Mucosa of rectum (tissue), 2 donors: ENCODE measurements at regions not wholly inside any gene's neighbourhood (a gene's known extent, or its start where the extent isn't known, plus 50 kb on each side); places are given as distances from the start of the nearest gene placed in this dataset.

Experiments
- H3K27ac ChIP-seq, 2 donors: one replicate each; pipeline ENCODE4 v1.7.0; 2013; ENCODE audit warnings: inconsistent platforms in 2 of 2, low read depth in 2 of 2, low read length in 2 of 2
- H3K27me3 ChIP-seq, 2 donors: one replicate each; pipeline ENCODE4 v1.7.0; 2013; ENCODE audit warnings: low read length in 2 of 2; ENCODE audit not compliant: control insufficient read depth in 2 of 2, insufficient read depth in 2 of 2
- H3K36me3 ChIP-seq, 2 donors: one replicate each; pipeline ENCODE4 v1.7.0; 2013; ENCODE audit warnings: low read length in 2 of 2; ENCODE audit not compliant: control insufficient read depth in 2 of 2, insufficient read depth in 2 of 2
- H3K4me1 ChIP-seq, 2 donors: one replicate each; pipeline ENCODE4 v1.7.0; 2013; ENCODE audit warnings: low read length in 2 of 2, mild to moderate bottlenecking in 1 of 2; ENCODE audit not compliant: control insufficient read depth in 2 of 2, insufficient read depth in 2 of 2
- H3K4me3 ChIP-seq, 2 donors: one replicate each; pipeline ENCODE4 v1.7.0; 2013; ENCODE audit warnings: low read length in 2 of 2
- H3K9ac ChIP-seq, 2 donors: one replicate each; pipeline ENCODE4 v1.7.0; 2013; ENCODE audit warnings: low read length in 2 of 2, low read depth in 1 of 2, mild to moderate bottlenecking in 1 of 2
- H3K9me3 ChIP-seq, 2 donors: one replicate each; pipeline ENCODE4 v1.7.0; 2013; ENCODE audit warnings: low read length in 2 of 2; ENCODE audit not compliant: control insufficient read depth in 2 of 2
- donor health status: healthy.
- donor health status: Normal muscosa, but diverticular disease.

- no peak overlapping the region for H3K9ac ChIP-seq
- H3K4me3 ChIP-seq, result no peak overlapping the region
- peaks cover 2 to 13% of the 10 kb centered on the region in 2 donors for H3K4me1 ChIP-seq
- no peaks in the 10 kb centered on the region for H3K9me3 ChIP-seq
- H3K27ac ChIP-seq, result peak overlapping the region in 1 of 2 donors; percentile 48
- peaks cover 20 to 22% of the 10 kb centered on the region in 2 donors for H3K27me3 ChIP-seq
- no peaks in the 10 kb centered on the region for H3K36me3 ChIP-seq
Measured at GRCh38 chr16:85173981-85174751, 61.9 kb upstream of the CIBAR2 start.

- no peak overlapping the region for H3K27ac ChIP-seq
- H3K9me3 ChIP-seq, result no peaks in the 10 kb centered on the region
- no peak overlapping the region for H3K4me3 ChIP-seq
- peaks cover 0 to 13% of the 10 kb centered on the region in 2 donors for H3K4me1 ChIP-seq
- H3K36me3 ChIP-seq, result no peaks in the 10 kb centered on the region
- H3K9ac ChIP-seq, result no peak overlapping the region
- peaks cover 20 to 22% of the 10 kb centered on the region in 2 donors for H3K27me3 ChIP-seq
Measured at GRCh38 chr16:85174871-85175723, 62.8 kb upstream of the CIBAR2 start.

GRCh38 chr16:85175724-85176233, 63.5 kb upstream of the CIBAR2 start:
- Histone ChIP-seq H3K9ac (no peak overlapping the region), H3K4me1 (peaks cover 0 to 13% of the 10 kb centered on the region in 2 donors), H3K27ac (no peak overlapping the region), H3K27me3 (peaks cover 16 to 18% of the 10 kb centered on the region in 2 donors), H3K9me3 (no peaks in the 10 kb centered on the region), H3K36me3 (no peaks in the 10 kb centered on the region), H3K4me3 (no peak overlapping the region)

GRCh38 chr16:85176541-85177447, 64.5 kb upstream of the CIBAR2 start:
- Histone ChIP-seq H3K36me3 (no peaks in the 10 kb centered on the region), H3K27me3 (peaks cover 12 to 15% of the 10 kb centered on the region in 2 donors), H3K27ac (no peak overlapping the region), H3K4me3 (no peak overlapping the region), H3K9me3 (no peaks in the 10 kb centered on the region), H3K4me1 (peaks cover 0 to 13% of the 10 kb centered on the region in 2 donors), H3K9ac (no peak overlapping the region)

GRCh38 chr16:85177448-85177846, 65.2 kb upstream of the CIBAR2 start:
- Histone ChIP-seq H3K4me3 (no peak overlapping the region), H3K4me1 (peaks cover 0 to 11% of the 10 kb centered on the region in 2 donors), H3K27ac (no peak overlapping the region), H3K27me3 (peaks cover 6 to 14% of the 10 kb centered on the region in 2 donors), H3K9ac (no peak overlapping the region), H3K9me3 (no peaks in the 10 kb centered on the region), H3K36me3 (no peaks in the 10 kb centered on the region)

DNA sequence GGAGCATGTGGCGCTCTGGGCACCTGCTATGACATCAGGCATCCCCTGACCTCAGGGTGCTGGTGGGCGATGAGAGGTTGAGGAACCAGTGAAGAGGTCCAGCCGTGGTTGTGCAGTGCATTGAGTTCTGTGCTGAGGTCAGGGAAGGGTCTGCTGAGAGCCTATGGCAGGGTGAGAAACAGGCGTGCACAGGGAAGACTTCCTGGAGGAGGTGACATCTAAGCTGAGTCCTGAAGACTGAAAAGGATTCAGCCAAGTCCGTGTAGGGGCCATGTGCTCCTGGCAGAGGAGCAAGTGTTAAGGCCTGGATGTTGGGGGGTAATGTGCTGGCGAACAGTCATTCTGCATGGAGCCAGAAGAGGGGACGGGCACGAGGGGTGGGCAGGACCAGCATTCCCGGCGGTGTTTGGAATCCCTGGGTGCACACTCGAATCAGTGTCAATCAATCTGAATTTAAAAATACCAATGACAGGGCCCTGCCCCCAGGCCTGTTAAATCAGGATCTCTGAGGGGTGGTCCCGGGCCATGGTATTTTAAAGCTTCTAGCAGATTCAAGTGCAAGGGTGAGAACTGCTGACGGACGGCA, 65.8 kb upstream of the CIBAR2 start:
- Histone ChIP-seq H3K36me3 (no peaks in the 10 kb centered on the region), H3K9me3 (no peaks in the 10 kb centered on the region), H3K27ac (no peak overlapping the region), H3K9ac (no peak overlapping the region), H3K4me1 (peaks cover 0 to 8% of the 10 kb centered on the region in 2 donors), H3K27me3 (peaks cover 3 to 8% of the 10 kb centered on the region in 2 donors), H3K4me3 (no peak overlapping the region)

GRCh38 chr16:85178596-85178995, 66.3 kb upstream of the CIBAR2 start:
- Histone ChIP-seq H3K4me1 (peaks cover 0 to 8% of the 10 kb centered on the region in 2 donors), H3K4me3 (no peak overlapping the region), H3K36me3 (no peaks in the 10 kb centered on the region), H3K9me3 (no peaks in the 10 kb centered on the region), H3K9ac (no peak overlapping the region), H3K27ac (no peak overlapping the region), H3K27me3 (peaks cover 3 to 4% of the 10 kb centered on the region in 2 donors)

DNA sequence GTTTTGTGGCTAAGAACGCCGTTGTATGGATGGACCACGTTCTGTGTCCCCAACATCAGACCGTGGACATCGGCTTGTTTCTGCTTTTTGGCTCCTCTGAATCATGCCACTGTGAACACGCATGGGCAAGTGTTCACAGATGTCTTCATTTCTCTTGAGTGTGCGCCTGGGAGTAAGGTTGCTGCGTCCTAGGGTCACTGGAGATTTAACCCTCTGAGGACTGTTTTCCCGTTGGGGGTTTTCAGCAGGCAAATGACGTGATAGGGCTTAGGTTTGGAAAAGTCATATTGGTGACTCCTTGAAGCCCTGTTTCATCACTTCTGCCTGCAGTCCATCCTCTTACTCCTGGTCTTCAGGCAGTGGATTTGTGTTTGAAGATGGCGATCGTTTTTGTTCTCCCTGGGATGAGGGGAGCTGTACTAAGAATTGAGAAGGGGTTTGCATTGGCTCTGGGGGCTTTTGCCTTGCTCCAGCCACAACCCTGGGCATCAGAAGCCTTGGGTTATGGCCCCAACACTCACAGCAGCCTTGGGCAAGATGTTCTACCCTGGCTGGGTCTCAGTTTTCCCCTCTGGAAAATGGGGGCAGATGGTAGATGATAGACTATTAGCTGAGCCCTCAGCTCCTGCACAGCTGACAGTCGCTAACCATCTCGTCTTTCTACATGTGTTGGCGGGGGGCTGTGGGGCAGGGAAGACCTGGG, 67.2 kb upstream of the CIBAR2 start:
- Histone ChIP-seq H3K9ac (no peak overlapping the region), H3K4me1 (peaks cover 0 to 4% of the 10 kb centered on the region in 2 donors), H3K9me3 (peaks cover 0 to 3% of the 10 kb centered on the region in 2 donors), H3K27me3 (peaks cover 3% of the 10 kb centered on the region in 2 donors), H3K27ac (no peak overlapping the region), H3K36me3 (no peaks in the 10 kb centered on the region), H3K4me3 (no peak overlapping the region)
